ENCODE measurements at regions not wholly inside any gene's neighbourhood (a gene's known extent, or its start where the extent isn't known, plus 50 kb on each side); places are given as distances from the start of the nearest gene placed in this dataset.

GRCh38 chr20:24808616-24809015 is 140.5 kb upstream of the CST7 start:
- H3K4me2 ChIP-seq (ENCODE audit: low read depth, low read length): no peak overlapping the region
- TF ChIP-seq EZH2phosphoT487 (IDR thresholded peaks at IDR 0.05; ENCODE audit: low read length) (no peak), EZH2 (optimal IDR thresholded peaks at IDR 0.05; ENCODE audit: low read depth, low read length) (no peak), CTCF (IDR thresholded peaks at IDR 0.05; ENCODE audit: low read length) (no peak)
- DNase-seq: no peak

GRCh38 chr20:24809606-24810005 is 139.5 kb upstream of the CST7 start:
- H3K9me2 ChIP-seq (replicated peaks; ENCODE audit: insufficient read depth, low read length): no peaks in the 10 kb centered on the region
- no peak overlapping the region for H3K9ac ChIP-seq (ENCODE audit: low read length)
- H3F3A ChIP-seq (ENCODE audit: insufficient read depth, low read length): no peaks in the 10 kb centered on the region
- no peak for TF ChIP-seq EZH2 (optimal IDR thresholded peaks at IDR 0.05; ENCODE audit: low read depth, low read length)
- no peak for TF ChIP-seq CTCF (IDR thresholded peaks at IDR 0.05; ENCODE audit: low read length)
- no peak for TF ChIP-seq EZH2phosphoT487 (IDR thresholded peaks at IDR 0.05; ENCODE audit: low read length)
- no peaks in the 10 kb centered on the region for H3K9me3 ChIP-seq (replicated peaks; ENCODE audit: insufficient read depth, low read length)
- H3K27ac ChIP-seq (ENCODE audit: low read length): no peak overlapping the region
- H3K27me3 ChIP-seq (replicated peaks; ENCODE audit: insufficient read depth, low read length): no peaks in the 10 kb centered on the region
- no peaks in the 10 kb centered on the region for H3K79me2 ChIP-seq (ENCODE audit: low read length)
- no peak overlapping the region for H3K4me3 ChIP-seq (ENCODE audit: low read length)
- no peaks in the 10 kb centered on the region for H3K4me1 ChIP-seq (ENCODE audit: low read length)
- no peaks in the 10 kb centered on the region for H3K36me3 ChIP-seq (replicated peaks; ENCODE audit: insufficient read depth, low read length)
- no peaks in the 10 kb centered on the region for H4K20me1 ChIP-seq (ENCODE audit: insufficient read depth, low read length)
- H3K4me2 ChIP-seq (ENCODE audit: low read depth, low read length): no peak overlapping the region
- H2AFZ ChIP-seq (ENCODE audit: low read length): no peak overlapping the region
- DNase-seq: no peak

More at GRCh38 chr20:24808616-24809015, 140.5 kb upstream of the CST7 start:
- Histone ChIP-seq H3K27me3 (replicated peaks; ENCODE audit: insufficient read depth, low read length) (no peaks in the 10 kb centered on the region), H3K4me1 (ENCODE audit: low read length) (no peaks in the 10 kb centered on the region), H3K9me2 (replicated peaks; ENCODE audit: insufficient read depth, low read length) (no peaks in the 10 kb centered on the region), H3K9ac (ENCODE audit: low read length) (no peak overlapping the region), H4K20me1 (ENCODE audit: insufficient read depth, low read length) (no peaks in the 10 kb centered on the region), H3K9me3 (replicated peaks; ENCODE audit: insufficient read depth, low read length) (no peaks in the 10 kb centered on the region), H3F3A (ENCODE audit: insufficient read depth, low read length) (no peaks in the 10 kb centered on the region), H3K4me3 (ENCODE audit: low read length) (no peak overlapping the region), H3K27ac (ENCODE audit: low read length) (no peak overlapping the region), H3K79me2 (ENCODE audit: low read length) (no peaks in the 10 kb centered on the region), H2AFZ (ENCODE audit: low read length) (no peak overlapping the region), H3K36me3 (replicated peaks; ENCODE audit: insufficient read depth, low read length) (no peaks in the 10 kb centered on the region)

- Histone ChIP-seq H3K9ac (ENCODE audit: low read length) (no peak overlapping the region), H3K36me3 (replicated peaks; ENCODE audit: insufficient read depth, low read length) (no peaks in the 10 kb centered on the region), H3K9me2 (replicated peaks; ENCODE audit: insufficient read depth, low read length) (no peaks in the 10 kb centered on the region), H3K79me2 (ENCODE audit: low read length) (no peaks in the 10 kb centered on the region), H3K4me2 (ENCODE audit: low read depth, low read length) (no peak overlapping the region), H2AFZ (ENCODE audit: low read length) (no peak overlapping the region), H3K27ac (ENCODE audit: low read length) (no peak overlapping the region), H3F3A (ENCODE audit: insufficient read depth, low read length) (no peaks in the 10 kb centered on the region), H3K4me3 (ENCODE audit: low read length) (no peak overlapping the region), H3K9me3 (replicated peaks; ENCODE audit: insufficient read depth, low read length) (no peaks in the 10 kb centered on the region), H4K20me1 (ENCODE audit: insufficient read depth, low read length) (no peaks in the 10 kb centered on the region), H3K4me1 (ENCODE audit: low read length) (no peaks in the 10 kb centered on the region), H3K27me3 (replicated peaks; ENCODE audit: insufficient read depth, low read length) (no peaks in the 10 kb centered on the region)
- no peak for TF ChIP-seq CTCF (IDR thresholded peaks at IDR 0.05; ENCODE audit: low read length)
- no peak for TF ChIP-seq EZH2 (optimal IDR thresholded peaks at IDR 0.05; ENCODE audit: low read depth, low read length)
- no peak for TF ChIP-seq EZH2phosphoT487 (IDR thresholded peaks at IDR 0.05; ENCODE audit: low read length)
- DNase-seq: no peak
Measured at GRCh38 chr20:24810676-24811407, 138.2 kb upstream of the CST7 start.
